GM10266 (cell line): ENCODE measurements at regions not wholly inside any gene's neighbourhood (a gene's known extent, or its start where the extent isn't known, plus 50 kb on each side); places are given as distances from the start of the nearest gene placed in this dataset.

Experiments used
- DNase-seq: peaks from one replicate; pipeline ENCODE4 v3.0.0; 2012; ENCODE audit errors: extremely low spot score
- CTCF ChIP-seq: IDR thresholded peaks from 2 replicates; pipeline ENCODE4 v1.5.1; 2012; ENCODE audit warnings: mild to moderate bottlenecking, low read depth; ENCODE audit not compliant: control insufficient read depth, insufficient read depth; ENCODE audit errors: missing control alignments

- no peak for TF ChIP-seq CTCF
- DNase-seq, result no peak
These were observed 606.0 kb upstream of the GCFC2 start for GRCh38 chr2:76316691-76317090.

- no peak for DNase-seq
These were observed 603.7 kb upstream of the GCFC2 start for GRCh38 chr2:76314271-76315020.

GRCh38 chr2:76312236-76312635, 601.5 kb upstream of the GCFC2 start:
- no peak for TF ChIP-seq CTCF
- no peak for DNase-seq

More at GRCh38 chr2:76314271-76315020, 603.7 kb upstream of the GCFC2 start:
- TF ChIP-seq CTCF, result no peak

- no peak for TF ChIP-seq CTCF
- no peak for DNase-seq
These were observed 601.0 kb upstream of the GCFC2 start for GRCh38 chr2:76311728-76312127.

- no peak for TF ChIP-seq CTCF
- no peak for DNase-seq
These were observed 600.3 kb upstream of the GCFC2 start for GRCh38 chr2:76310894-76311633.

GRCh38 chr2:76307495-76307894, 596.8 kb upstream of the GCFC2 start:
- no peak for DNase-seq
- no peak for TF ChIP-seq CTCF

GRCh38 chr2:76298041-76298440, 587.3 kb upstream of the GCFC2 start:
- no peak for TF ChIP-seq CTCF
- DNase-seq, result no peak
